Ovary (tissue), 7 donors: ENCODE measurements at regions not wholly inside any gene's neighbourhood (a gene's known extent, or its start where the extent isn't known, plus 50 kb on each side); places are given as distances from the start of the nearest gene placed in this dataset.
"Not testable (repeated sequence)": the region's sequence is repeated elsewhere in the genome, so short reads cannot be mapped to it uniquely, and the experiment has no call there.

Experiments used
- DNase-seq, 5 donors: peaks; one replicate each; pipeline ENCODE4 v3.0.0-alpha.2; 2019 to 2020
- H3K27ac ChIP-seq, 2 donors: fragments of 200-600 bp; one replicate each; pipeline versions ENCODE4 v1.5.1 to v1.8.0; 2019 to 2022
- H3K27me3 ChIP-seq: fragments of 200-600 bp; one replicate; pipeline ENCODE4 v1.8.0; 2022
- H3K36me3 ChIP-seq: fragments of 200-600 bp; sonication (generic); one replicate; pipeline ENCODE4 v1.5.1; 2019
- H3K4me1 ChIP-seq: one replicate; pipeline ENCODE4 v1.8.1; 2013; ENCODE audit warnings: mild to moderate bottlenecking, moderate library complexity; ENCODE audit not compliant: insufficient read depth
- H3K4me3 ChIP-seq: fragments of 200-600 bp; sonication (generic); one replicate; pipeline ENCODE4 v1.5.1; 2017
- H3K9me3 ChIP-seq, 2 donors: fragments of 200-600 bp in 1 of 2; sonication (generic) in 1 of 2; one replicate each; pipeline versions ENCODE4 v1.5.1 to v1.8.1; 2013 to 2019; ENCODE audit warnings: mild to moderate bottlenecking in 1 of 2, moderate library complexity in 1 of 2
- EP300 ChIP-seq: sonication (generic); formaldehyde crosslinking; IDR thresholded peaks from one replicate; pipeline ENCODE4 v1.6.1; 2017; ENCODE audit warnings: antibody characterized with exemption
- POLR2A ChIP-seq: fragments of 450-650 bp; IDR thresholded peaks from one replicate; pipeline ENCODE4 v1.6.1; 2017; ENCODE audit warnings: antibody characterized with exemption, mild to moderate bottlenecking, moderate library complexity
- WGBS, 3 donors: extraction: QIAGEN DNeasy Blood & Tissue Kit in 1 of 3; methylation state at CpG; one replicate each; pipeline versions ENCODE4 v1.1.5 to v1.1.7; 2013 to 2017; 5-methylcytosine and 5-hydroxymethylcytosine counted together
- intact Hi-C, 4 donors: fragments of 100-400 bp; cut with DNase I; formaldehyde crosslinking; loops; one replicate each; pipeline versions ENCODE4 v1.11.0 to v1.15.1; 2022 to 2023
- TF ChIP-seq, protein P1 (sequence below), 3 donors: fragments of 450-650 bp in 2 of 3; fragments of 200-600 bp in 1 of 3; IDR thresholded peaks; one replicate each; pipeline versions ENCODE4 v1.5.1 to v1.8.0; 2016 to 2022; ENCODE audit warnings: antibody characterized with exemption in 3 of 3, mild to moderate bottlenecking in 1 of 3
- donor health status: DM: no; HTN: no; CAD: no; lungs with moderate emphysema.
- donor health status: DM: no; HTN: no; CAD: no.
- donor health status: Bipolar disorder and iron deficiency.
- donor health status: DM: no; HTN: no; CAD: no.
- donor health status: DM: yes; HTN: yes; CAD: no.

DNA sequence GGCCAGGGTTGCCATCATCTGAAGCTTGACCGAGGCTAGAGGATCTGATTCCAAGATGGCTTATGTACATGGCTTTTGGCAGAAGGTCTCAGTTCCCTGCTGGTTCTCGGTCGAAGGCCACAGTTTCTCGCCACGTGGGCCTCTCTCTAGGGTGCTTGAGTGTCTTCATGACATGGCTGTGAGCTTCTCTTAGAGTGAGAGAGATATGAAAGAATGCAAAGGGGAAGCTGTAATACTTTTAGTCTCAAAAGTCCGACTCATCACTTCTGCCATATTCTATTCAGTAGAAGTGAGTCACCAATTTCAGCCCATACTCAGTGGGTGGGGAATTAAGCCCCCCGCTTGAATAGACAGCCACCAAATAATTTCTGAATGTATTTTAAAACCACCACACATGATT, 94.2 kb downstream of the UTRN start:
- TF ChIP-seq, protein P1, sequence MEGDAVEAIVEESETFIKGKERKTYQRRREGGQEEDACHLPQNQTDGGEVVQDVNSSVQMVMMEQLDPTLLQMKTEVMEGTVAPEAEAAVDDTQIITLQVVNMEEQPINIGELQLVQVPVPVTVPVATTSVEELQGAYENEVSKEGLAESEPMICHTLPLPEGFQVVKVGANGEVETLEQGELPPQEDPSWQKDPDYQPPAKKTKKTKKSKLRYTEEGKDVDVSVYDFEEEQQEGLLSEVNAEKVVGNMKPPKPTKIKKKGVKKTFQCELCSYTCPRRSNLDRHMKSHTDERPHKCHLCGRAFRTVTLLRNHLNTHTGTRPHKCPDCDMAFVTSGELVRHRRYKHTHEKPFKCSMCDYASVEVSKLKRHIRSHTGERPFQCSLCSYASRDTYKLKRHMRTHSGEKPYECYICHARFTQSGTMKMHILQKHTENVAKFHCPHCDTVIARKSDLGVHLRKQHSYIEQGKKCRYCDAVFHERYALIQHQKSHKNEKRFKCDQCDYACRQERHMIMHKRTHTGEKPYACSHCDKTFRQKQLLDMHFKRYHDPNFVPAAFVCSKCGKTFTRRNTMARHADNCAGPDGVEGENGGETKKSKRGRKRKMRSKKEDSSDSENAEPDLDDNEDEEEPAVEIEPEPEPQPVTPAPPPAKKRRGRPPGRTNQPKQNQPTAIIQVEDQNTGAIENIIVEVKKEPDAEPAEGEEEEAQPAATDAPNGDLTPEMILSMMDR (IDR thresholded peaks at IDR 0.05): no peak
- TF ChIP-seq EP300 (no peak), POLR2A (no peak)
- 88 to 95% (median 94%) methylated on average over 7 of the region's 7 CpGs for WGBS, 3 donors

DNA sequence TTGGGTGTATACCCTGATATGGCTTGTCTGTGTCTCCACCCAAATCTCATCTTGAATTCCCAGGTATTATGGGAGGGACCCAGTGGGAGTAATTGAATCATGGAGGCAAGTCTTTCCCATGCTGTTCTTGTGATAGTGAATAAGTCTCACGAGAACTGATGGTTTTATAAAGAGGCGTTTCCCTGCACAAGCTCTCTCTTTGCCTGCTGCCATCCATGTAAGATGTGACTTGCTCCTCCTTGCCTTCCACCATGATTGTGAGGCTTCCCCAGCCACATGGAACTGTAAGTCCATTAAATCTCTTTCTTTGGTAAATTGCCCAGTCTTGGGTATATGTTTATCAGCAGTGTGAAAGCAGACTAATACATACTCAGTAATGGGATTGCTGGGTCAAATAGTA, 96.4 kb downstream of the UTRN start:
- H3K4me3 ChIP-seq, DNase-seq, H3K27ac ChIP-seq, H3K9me3 ChIP-seq, intact Hi-C loops, H3K4me1 ChIP-seq, H3K27me3 ChIP-seq, H3K36me3 ChIP-seq: not testable (repeated sequence)
- 99 to 100% (median 100%) methylated on average over 2 of the region's 2 CpGs for WGBS, 3 donors

More for the DNA sequence above, 94.2 kb downstream of the UTRN start:
- DNase-seq: no peak
- peaks cover 6% of the 10 kb centered on the region for H3K4me1 ChIP-seq
- no peaks in the 10 kb centered on the region for H3K27me3 ChIP-seq
- no peaks in the 10 kb centered on the region for H3K9me3 ChIP-seq
- H3K4me3 ChIP-seq: no peak overlapping the region
- H3K36me3 ChIP-seq: no peaks in the 10 kb centered on the region
- no peak overlapping the region for H3K27ac ChIP-seq
- intact Hi-C loops: no loop called here

DNA sequence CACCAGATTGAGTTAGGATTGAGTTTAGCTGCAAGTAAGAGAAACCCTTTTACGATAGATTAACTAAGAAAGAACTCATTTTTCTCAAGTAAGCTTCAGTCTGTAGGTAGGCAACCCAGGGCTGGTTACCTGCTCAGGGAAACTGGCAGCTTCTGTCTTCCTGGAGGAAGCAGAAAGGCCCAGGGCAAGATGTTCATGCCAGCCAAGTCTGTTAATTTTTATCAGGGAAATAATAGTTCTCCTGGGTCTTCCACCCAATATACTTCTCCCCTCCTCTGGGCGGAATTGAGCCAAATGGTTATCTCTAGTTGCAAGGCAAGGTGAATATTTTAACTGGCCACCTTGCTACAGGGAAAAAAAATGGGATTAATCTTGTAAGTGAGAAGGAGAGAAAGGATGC, 98.2 kb downstream of the UTRN start:
- intact Hi-C loops: no loop called here
- TF ChIP-seq, protein P1 (IDR thresholded peaks at IDR 0.05): no peak
- no peak for TF ChIP-seq EP300
- no peak for TF ChIP-seq POLR2A
- peaks cover 3% of the 10 kb centered on the region for H3K4me1 ChIP-seq
- no peaks in the 10 kb centered on the region for H3K27me3 ChIP-seq
- no peak overlapping the region for H3K27ac ChIP-seq
- 94 to 98% (median 97%) methylated on average over 2 of the region's 2 CpGs for WGBS, 3 donors
- no peaks in the 10 kb centered on the region for H3K36me3 ChIP-seq
- no peaks in the 10 kb centered on the region for H3K9me3 ChIP-seq
- no peak for DNase-seq
- H3K4me3 ChIP-seq: no peak overlapping the region

DNA sequence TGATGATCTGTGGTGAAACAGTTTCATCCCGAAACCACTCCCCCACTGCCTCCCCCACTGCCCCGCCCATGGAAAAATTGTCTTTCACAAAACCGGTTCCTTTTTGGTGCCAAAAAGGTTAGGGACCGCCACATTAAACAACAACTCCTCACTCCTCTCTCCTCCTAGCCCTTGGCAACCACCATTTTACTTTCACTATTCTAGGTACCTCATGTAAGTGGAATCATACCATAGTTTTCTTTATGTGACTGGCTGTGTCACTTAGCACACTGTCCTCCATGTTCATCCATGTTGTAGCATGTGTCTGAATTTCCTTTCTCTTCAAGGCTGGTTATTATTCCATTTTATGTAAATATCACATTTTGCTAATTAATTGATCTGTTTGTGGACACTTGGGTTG, 99.3 kb downstream of the UTRN start:
- 89 to 94% (median 94%) methylated on average over 4 of the region's 4 CpGs for WGBS, 3 donors
- TF ChIP-seq EP300: no peak
- Histone ChIP-seq H3K4me1 (no peaks in the 10 kb centered on the region), H3K36me3 (no peaks in the 10 kb centered on the region), H3K27me3 (no peaks in the 10 kb centered on the region), H3K9me3 (no peaks in the 10 kb centered on the region), H3K27ac (no peak overlapping the region), H3K4me3 (no peak overlapping the region)
- DNase-seq: no peak
- intact Hi-C loops: no loop called here

DNA sequence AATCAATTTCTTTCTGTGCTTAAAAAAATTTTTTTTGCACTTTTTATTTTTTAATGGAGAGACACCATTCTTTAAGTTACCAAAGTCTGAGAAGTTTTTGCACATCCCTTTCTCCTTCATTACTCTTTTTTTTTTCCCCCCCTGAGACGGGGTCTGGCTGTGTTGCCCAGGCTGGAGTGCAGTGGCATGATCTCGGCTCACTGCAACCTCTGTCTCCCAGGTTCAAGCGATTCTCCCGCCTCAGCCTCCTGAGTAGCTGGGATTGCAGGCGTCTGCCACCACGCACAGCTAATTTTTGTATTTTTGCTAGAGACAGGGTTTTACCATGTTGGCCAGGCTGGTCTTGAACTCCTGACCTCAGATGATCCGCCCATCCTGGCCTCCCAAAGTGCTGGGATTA, 104.3 kb downstream of the UTRN start:
- H3K36me3 ChIP-seq, H3K9me3 ChIP-seq, DNase-seq, H3K4me3 ChIP-seq, H3K4me1 ChIP-seq, intact Hi-C loops, H3K27me3 ChIP-seq, H3K27ac ChIP-seq: not testable (repeated sequence)
- 96 to 97% (median 96%) methylated on average over 7 of the region's 7 CpGs for WGBS, 3 donors

DNA sequence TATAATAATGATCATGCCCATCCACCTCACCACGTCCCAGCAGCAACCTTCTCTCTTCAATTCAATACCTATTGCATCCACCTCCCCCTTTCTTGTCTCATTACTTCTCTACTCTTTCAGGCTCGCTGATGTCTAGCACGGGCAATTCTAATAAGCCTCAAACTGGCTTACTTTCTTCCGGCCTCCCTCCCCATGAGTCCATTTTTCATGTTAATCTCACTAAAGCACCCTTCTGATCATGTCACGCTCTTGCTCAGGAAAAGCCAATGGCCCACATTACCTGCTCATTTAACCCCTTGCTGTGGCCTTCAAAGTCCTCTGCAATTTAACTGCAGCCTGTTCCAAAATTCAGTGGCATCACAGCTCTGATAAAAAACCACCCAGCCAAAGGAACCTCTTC, 105.1 kb downstream of the UTRN start:
- Histone ChIP-seq H3K4me3 (no peak overlapping the region), H3K36me3 (no peaks in the 10 kb centered on the region), H3K27ac (no peak overlapping the region), H3K9me3 (no peaks in the 10 kb centered on the region), H3K4me1 (peaks cover 2% of the 10 kb centered on the region), H3K27me3 (no peaks in the 10 kb centered on the region)
- no peak for TF ChIP-seq POLR2A
- TF ChIP-seq, protein P1 (IDR thresholded peaks at IDR 0.05): no peak
- no peak for TF ChIP-seq EP300
- DNase-seq: no peak
- intact Hi-C loops: loop anchor here in 1 of 4 donors (10.0 kb wide), 1 partner anchor 105 kb away; the partner anchor contains the start of gene UTRN
- WGBS, 3 donors: 93 to 97% (median 95%) methylated on average over 5 of the region's 5 CpGs
